ENCODE measurements at regions not wholly inside any gene's neighbourhood (a gene's known extent, or its start where the extent isn't known, plus 50 kb on each side); places are given as distances from the start of the nearest gene placed in this dataset.

DNA sequence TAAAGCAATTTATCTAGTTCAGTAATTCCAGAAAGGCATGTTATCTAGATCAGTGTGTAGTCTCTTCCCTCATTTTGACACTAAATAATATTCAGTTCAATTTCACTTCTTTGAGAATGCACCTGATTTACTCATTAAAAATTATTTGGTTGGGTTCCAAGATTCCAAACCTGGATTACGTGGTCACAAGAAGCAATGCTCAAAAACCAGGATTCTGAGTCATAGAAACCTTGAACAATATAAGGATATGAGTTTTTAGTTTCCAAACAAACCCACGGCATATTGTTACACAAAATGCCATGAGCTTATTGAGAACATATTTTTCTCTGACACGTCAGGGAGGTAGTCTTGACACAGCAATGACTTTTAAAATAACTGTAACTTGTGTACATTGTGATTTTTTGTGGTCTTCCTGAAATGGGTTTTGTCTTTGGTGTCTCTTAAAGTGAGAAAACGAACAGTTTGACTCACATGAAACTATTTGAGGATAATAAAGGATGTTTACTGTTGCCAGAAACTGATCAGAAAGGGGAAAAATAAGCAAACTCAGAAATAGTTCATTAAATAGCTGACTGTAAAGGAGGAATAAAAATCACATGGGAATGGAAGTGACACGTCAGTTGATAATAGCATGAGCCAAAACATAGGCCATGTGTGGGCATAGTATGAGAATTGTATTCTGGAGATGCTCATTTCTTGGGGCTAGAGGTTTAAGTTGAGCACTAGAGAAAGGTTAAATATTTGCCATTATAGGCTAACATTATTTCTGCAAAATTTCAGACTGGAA is 617.7 kb upstream of the CDH2 start:
- DNase-seq = no peak

- peak in 1 of 2 experiments; percentile 1 for DNase-seq
These were observed 617.0 kb upstream of the CDH2 start for GRCh38 chr18:28793901-28794300.

- DNase-seq = no peak
These were observed 615.6 kb upstream of the CDH2 start for GRCh38 chr18:28792404-28793086.

- no peak for DNase-seq
These were observed 614.2 kb upstream of the CDH2 start for GRCh38 chr18:28791101-28791500.

DNA sequence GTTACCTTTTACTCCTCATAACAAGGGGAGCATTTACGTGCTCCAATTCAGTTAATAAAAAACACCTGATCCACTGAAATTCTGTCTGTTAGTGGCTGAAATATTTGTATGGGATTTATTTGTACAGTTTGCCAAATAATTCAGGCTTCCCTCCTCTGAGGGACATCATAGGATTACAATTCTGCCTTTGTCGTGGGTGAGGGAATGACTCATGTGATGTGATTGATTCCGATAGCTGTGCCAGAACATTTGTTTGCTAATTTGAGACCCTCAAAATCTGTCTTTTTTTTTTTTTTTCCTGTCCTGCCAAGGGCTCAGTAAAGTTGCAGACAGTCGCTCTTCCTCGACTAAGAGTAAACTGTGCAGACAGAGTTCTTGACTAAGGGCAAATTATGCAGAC is 612.6 kb upstream of the CDH2 start:
- DNase-seq = no peak

GRCh38 chr18:28786926-28787325 is 610.0 kb upstream of the CDH2 start:
- no peak for DNase-seq

DNA sequence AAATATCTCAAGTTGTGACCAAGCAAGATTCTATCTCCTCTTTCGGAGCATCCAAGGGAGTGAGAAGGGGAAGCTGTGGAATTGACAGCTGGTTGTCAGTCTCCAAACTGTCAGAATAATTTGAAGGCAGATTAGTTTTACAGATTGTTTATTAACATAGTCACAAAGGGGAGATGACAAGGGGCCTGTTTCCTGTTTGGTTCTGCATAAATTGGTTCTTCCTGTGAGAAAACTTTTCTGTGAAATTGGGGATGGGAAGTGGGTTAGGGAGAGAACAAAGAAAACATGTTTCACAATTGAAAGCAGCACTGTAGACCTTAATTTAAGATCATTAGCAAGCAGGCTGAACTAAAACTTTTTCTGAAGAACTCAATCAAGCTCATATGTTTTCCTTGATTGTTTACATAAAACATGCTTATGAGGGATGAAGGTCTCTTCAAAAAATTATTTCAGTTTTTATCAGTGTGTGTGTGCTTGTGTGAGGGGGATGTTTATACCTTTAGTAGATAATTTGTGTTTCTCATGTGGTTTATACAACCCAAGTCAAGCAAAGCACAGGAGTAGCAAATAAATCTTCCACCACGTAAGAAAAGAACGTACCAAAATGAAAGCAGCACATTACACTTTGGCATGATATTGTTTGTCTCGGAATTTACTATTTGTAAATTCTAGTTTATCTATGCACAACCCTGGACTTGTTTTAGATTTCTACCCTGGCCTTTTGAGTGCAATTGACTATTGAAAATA is 604.9 kb upstream of the CDH2 start:
- no peak for DNase-seq

DNA sequence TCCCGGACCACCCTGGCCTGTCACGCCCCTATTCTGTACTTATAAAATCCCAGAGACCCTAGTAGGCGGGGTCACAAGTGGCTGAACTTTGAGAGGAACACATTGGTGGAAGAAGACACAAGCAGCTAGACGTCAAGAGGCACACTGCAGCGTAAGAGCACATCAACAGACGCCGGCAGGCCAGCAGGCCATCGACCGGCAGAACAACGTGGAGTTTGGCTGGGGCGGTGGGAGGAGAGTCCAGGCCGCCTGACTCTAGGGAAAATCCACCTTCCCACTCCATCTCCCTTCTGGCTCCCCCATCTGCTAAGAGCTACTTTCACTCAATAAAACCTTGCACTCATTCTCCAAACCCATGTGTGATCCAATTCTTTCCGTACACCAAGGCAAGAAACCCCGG is 601.8 kb upstream of the CDH2 start:
- DNase-seq = no peak

GRCh38 chr18:28777756-28778155 is 600.8 kb upstream of the CDH2 start:
- DNase-seq = no peak

- no peak for DNase-seq
These were observed 594.9 kb upstream of the CDH2 start for GRCh38 chr18:28771849-28772248.

DNA sequence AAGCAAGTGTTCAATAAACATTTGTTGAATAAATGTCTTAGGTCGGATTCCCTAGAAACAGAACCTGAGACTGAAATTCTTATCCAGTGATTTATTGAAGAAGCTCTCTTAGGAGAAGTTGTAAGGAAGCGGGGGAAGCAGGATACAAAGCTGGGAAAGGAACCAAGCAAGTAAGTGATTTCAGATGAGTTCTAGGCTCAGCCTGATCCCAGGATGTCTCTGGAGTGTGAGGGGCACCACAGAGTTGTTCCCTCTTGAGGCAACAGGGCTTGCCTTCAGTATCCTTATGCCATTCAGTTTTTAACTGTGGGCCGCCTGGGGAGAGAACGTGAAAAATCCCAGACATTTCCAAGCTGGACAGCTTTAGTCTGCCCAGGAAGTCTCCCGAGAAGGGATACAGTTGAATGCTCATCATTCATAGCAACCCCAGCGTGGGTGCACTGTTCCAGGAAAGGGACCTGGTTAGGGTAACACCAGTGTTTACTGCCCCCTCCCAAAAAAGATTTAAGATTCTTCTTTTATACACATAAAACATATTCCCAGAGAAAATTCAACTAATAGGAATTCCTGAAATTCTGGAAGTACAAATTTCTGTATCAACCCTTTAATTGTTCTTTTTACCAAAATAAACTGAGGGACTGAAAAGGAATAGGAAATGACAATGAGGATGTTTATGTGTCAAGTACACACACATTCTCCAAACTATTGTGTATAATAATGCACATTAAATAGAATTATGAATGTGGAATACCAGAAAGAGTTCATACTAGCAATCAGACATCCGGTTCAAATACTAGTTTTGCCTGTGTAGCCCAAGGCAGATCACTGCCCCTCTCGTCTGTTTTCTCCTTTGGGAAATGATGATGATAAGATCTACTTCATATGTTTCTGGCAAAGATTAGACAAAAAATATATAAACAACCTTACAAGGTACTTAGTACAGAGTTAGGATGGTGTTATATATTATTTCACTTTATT is 592.1 kb upstream of the CDH2 start:
- DNase-seq = no peak

DNA sequence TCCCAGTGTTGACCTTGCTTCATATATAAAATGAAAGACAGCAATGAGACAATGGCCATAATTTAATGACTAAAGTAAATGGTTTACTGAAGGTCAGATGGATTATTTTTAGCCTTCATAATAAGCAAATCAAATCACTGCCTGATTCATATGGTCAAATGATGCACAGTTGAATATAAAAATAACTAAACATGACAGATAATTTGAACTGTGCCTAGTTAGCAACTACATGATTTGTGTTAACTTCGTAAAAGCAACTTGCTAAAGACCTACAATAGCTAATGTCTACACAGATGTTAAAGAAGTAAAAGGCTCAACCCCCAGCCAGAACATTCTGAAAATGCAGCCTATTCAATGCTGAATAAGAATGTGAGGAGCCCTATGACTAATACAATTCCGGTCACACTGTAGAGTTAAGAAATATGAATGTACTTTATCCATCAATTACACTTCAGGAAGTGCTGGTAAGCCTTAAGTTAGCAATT is 590.8 kb upstream of the CDH2 start:
- no peak for DNase-seq

- DNase-seq = no peak
These were observed 590.3 kb upstream of the CDH2 start for GRCh38 chr18:28767201-28767600.

DNA sequence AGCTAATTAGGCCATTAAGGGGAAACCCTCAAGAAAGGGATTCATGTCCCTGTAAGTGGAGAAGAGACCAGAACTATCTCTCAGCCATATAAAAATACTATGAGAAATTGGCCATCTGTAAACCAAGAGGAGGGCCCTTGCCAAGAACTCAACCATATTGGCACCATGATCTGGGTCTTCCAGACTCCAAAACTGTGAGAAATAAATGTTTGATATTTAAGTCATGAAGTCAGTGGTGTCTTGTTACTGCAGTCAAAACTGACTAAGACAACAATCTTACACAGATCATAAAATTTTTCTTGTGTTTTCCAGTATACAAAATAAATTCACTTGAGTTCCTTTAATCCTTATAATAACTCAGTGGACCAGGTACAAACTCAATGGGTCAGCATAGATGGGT is 589.8 kb upstream of the CDH2 start:
- no peak for DNase-seq

GRCh38 chr18:28766027-28766426 is 589.1 kb upstream of the CDH2 start:
- DNase-seq = no peak

DNA sequence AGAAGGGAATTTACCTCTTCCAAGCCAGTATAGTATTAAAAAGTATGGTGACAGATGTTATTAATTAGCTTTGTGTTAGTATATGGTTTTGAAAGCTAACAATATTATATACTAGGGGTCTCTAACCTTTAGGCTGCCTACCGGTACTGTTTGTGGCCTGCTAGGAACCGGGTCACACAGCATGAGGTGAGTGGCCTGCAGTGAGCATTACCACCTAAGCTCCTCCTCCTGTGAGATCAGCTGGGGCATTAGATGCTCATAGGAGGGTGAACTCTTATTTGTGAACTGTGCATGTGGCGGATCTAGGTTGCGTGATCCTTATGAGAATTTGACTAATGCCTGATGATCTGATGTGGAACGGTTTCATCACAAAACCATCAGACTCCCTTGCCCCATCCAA is 583.4 kb upstream of the CDH2 start:
- DNase-seq = no peak

DNA sequence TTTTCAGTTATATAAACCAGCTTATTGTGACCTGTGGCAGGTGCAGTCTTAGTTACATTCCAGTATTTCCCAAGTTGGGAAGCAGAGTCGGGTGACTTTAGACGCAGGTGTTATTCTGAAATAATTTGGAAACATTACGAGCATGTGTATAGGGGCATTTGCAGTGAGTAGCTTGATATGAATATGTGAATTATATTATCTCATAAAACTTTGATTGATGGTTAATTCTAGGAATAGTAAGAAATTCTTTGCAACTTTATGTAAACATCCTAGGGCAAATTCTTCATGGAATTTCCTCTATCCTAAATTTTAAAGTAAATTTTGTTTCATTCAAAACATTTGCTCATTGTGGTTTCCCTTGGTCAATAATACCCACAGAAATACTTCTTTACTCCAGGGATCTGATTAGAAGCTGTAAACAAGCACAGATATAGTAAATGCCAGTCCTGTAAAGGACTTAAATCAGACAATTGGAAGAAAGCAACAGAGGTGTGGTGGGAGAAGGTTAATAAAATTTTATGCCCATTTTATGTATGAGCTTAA is 580.6 kb upstream of the CDH2 start:
- DNase-seq = no peak

GRCh38 chr18:28743115-28743514 is 566.2 kb upstream of the CDH2 start:
- DNase-seq = peak in 1 of 2 experiments; percentile 1

GRCh38 chr18:28740575-28740974 is 563.6 kb upstream of the CDH2 start:
- DNase-seq = no peak

GRCh38 chr18:28736951-28737350 is 560.0 kb upstream of the CDH2 start:
- no peak for DNase-seq

GRCh38 chr18:28736223-28736622 is 559.3 kb upstream of the CDH2 start:
- DNase-seq = no peak

DNA sequence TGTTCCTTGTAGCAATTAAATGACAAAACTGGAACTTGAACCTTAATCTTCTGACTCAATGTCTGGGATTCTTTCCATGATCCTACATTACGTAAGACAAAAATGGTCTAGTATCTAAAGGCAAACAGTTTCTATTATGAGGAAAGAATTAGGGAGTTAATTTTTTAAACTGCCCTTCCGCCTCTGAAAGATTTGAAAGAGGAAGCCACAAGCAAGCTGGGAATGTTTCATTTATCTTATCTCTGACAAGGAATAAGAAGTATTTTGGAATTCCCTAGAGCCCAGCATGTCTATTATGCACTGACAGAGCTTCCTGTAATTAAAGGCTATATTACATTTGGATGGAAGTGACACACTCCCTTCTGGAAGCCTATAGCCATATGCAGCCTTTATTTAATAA is 558.8 kb upstream of the CDH2 start:
- DNase-seq = no peak
